Heart left ventricle (tissue), 13 donors: ENCODE measurements at regions not wholly inside any gene's neighbourhood (a gene's known extent, or its start where the extent isn't known, plus 50 kb on each side); places are given as distances from the start of the nearest gene placed in this dataset.

ENCODE experiments used
- CTCF ChIP-seq, 12 donors: fragments of 200-600 bp; sonication (generic) in 4 of 12; IDR thresholded peaks; one replicate each; pipeline versions ENCODE4 v1.5.0 to v1.8.0; 2018 to 2022; ENCODE audit warnings: antibody characterized with exemption in 12 of 12, mild to moderate bottlenecking in 5 of 12
- POLR2A ChIP-seq, 2 donors: fragments of 450-650 bp; IDR thresholded peaks; one replicate each; pipeline ENCODE4 v1.6.1; 2017; ENCODE audit warnings: antibody characterized with exemption in 2 of 2, mild to moderate bottlenecking in 2 of 2, moderate library complexity in 2 of 2
- donor health status: ischemic (EF 13 %, LVEDD 7.1; RV severe dilation, severe dysfunction).
- donor health status: DM: no; HTN: yes; CAD: no.
- donor health status: DM: no; HTN: no; CAD: no.
- donor health status: ischemic (EF 25% LVEDD 6.9; RV normal size, moderate dysfunction).
- donor health status: ischemic (EF 25% LVEDD 5.7; RV mildly dilated, moderate dysfunction).
- donor health status: ischemic (EF 35%, LVEDD 5.7; RV mildly dilated, moderate dysfunction).
- donor health status: nonischemic (EF 11% LVEDD 7.7; RV severe dilation, severe dysfunction).
- donor health status: DM: yes; HTN: yes; CAD: no.
- donor health status: PGD.
- donor health status: ischemic (EF 29% LVEDD 5.4; RV normal size, mild dysfunction).
- donor health status: nonischemic (EF 23%, LVEDD 6.1; RV moderate dilation, normal function).

GRCh38 chr14:56959869-56960268 is 149.6 kb upstream of the OTX2 start:
- no peak for TF ChIP-seq CTCF (IDR thresholded peaks at IDR 0.05)
- TF ChIP-seq POLR2A (IDR thresholded peaks at IDR 0.05): no peak
